K562 (cell line): ENCODE measurements at regions not wholly inside any gene's neighbourhood (a gene's known extent, or its start where the extent isn't known, plus 50 kb on each side); places are given as distances from the start of the nearest gene placed in this dataset.

Source experiments
- ATAC-seq: fragments of 200-7000 bp; cut with Tn5 transposase; 3 replicates; pipeline ENCODE4 v1.9.1; 2020; ENCODE audit warnings: moderate library complexity
- BruUV-seq: library from RNA; stranded (reverse); fragments of 400-500 nt; replicated peaks from 2 replicates; lab custom pipeline; 2021; lab: Mats Ljungman, UMichigan
- CTCF ChIA-PET: fragments of 300-600 bp; formaldehyde crosslinking; extraction: SDS; loops from one replicate; lab custom pipeline; 2021; ENCODE audit warnings: low intra/inter-chr PET ratio; lab: Yijun Ruan, JAX
- POLR2A ChIA-PET: fragments of 300-600, 350-650 bp; sonication (Branson Sonifier 250); formaldehyde crosslinking; extraction: SDS; loops from one replicate; lab custom pipeline; 2021; ENCODE audit warnings: antibody characterized with exemption, inconsistent platforms; lab: Yijun Ruan, JAX
- DNase-seq, 4 experiments: peaks; one replicate each; pipeline versions ENCODE4 v3.0.0 to v3.0.0-alpha.2; 2011 to 2018; ENCODE audit warnings: low spot score in 3 of 4, mixed read lengths in 3 of 4; ENCODE audit errors: extremely low read depth in 1 of 4
- FAIRE-seq: peaks from 2 replicates; lab custom pipeline; 2011; peaks lifted over from hg19 to GRCh38; lab: Jason Lieb, UNC
- H2AFZ ChIP-seq: 2 replicates; pipeline ENCODE4 v1.6.0; 2011; ENCODE audit warnings: low read depth, low read length, control low read depth, inconsistent platforms
- H3K27ac ChIP-seq: fragments of 200-600 bp; 3 replicates; pipeline ENCODE4 v1.8.0; 2011; ENCODE audit warnings: low read depth, mild to moderate bottlenecking, control low read depth, inconsistent platforms, low read length, moderate library complexity, mixed read lengths; ENCODE audit errors: extremely low read depth
- H3K27me3 ChIP-seq, 2 experiments: fragments of 300-600 bp in 1 of 2; 2 replicates in 1 of 2; 3 replicates in 1 of 2; pipeline versions ENCODE4 v1.6.0 to v1.8.0; 2011; ENCODE audit warnings: inconsistent platforms in 2 of 2, low read length in 2 of 2, mild to moderate bottlenecking in 1 of 2, mixed read lengths in 1 of 2, moderate library complexity in 1 of 2; ENCODE audit not compliant: control insufficient read depth in 2 of 2, insufficient read depth in 2 of 2
- H3K36me3 ChIP-seq: fragments of 300-600 bp; 3 replicates; pipeline ENCODE4 v1.8.0; 2011; ENCODE audit warnings: mild to moderate bottlenecking, low read length, inconsistent platforms; ENCODE audit not compliant: control insufficient read depth, insufficient read depth
- H3K4me1 ChIP-seq, 2 experiments: fragments of 200-600 bp in 1 of 2; replicated peaks in 1 of 2; 2 replicates in 1 of 2; 3 replicates in 1 of 2; pipeline versions ENCODE4 v1.5.1 to v1.8.0; 2011; ENCODE audit warnings: inconsistent platforms in 2 of 2, low read length in 2 of 2, mild to moderate bottlenecking in 1 of 2, mixed read lengths in 1 of 2, moderate library complexity in 1 of 2; ENCODE audit not compliant: control insufficient read depth in 2 of 2, insufficient read depth in 2 of 2
- H3K4me2 ChIP-seq: 2 replicates; pipeline ENCODE4 v1.6.1; 2011; ENCODE audit warnings: low read length, control low read depth, inconsistent platforms, mixed read lengths; ENCODE audit not compliant: insufficient read depth
- H3K4me3 ChIP-seq: fragments of 200-600 bp; sonication (generic), shearing (Covaris generic); 2 replicates; pipeline ENCODE4 v1.5.1; 2016; ENCODE audit warnings: control low read depth, inconsistent platforms
- H3K79me2 ChIP-seq: fragments of 200-600 bp; 3 replicates; pipeline ENCODE4 v1.8.0; 2011; ENCODE audit warnings: low read length, inconsistent platforms; ENCODE audit not compliant: control insufficient read depth, insufficient read depth
- H3K9ac ChIP-seq, 2 experiments: 2 replicates each; pipeline versions ENCODE4 v1.6.0 to v1.6.1; 2011; ENCODE audit warnings: low read depth in 2 of 2, low read length in 2 of 2, control low read depth in 1 of 2, inconsistent platforms in 1 of 2, mild to moderate bottlenecking in 1 of 2, mixed read lengths in 1 of 2; ENCODE audit not compliant: insufficient read depth in 1 of 2
- H3K9me1 ChIP-seq: one replicate; pipeline ENCODE4 v1.6.0; 2011; ENCODE audit warnings: inconsistent platforms, mild to moderate bottlenecking, low read length, moderate library complexity; ENCODE audit not compliant: control insufficient read depth, insufficient read depth
- H3K9me3 ChIP-seq: replicated peaks from 2 replicates; pipeline ENCODE4 v1.5.1; 2011; ENCODE audit warnings: low read depth, low read length, inconsistent platforms; ENCODE audit not compliant: control insufficient read depth, insufficient read depth
- H4K20me1 ChIP-seq: replicated peaks from 2 replicates; pipeline ENCODE4 v1.6.1; 2011; ENCODE audit warnings: low read length, inconsistent platforms, mixed read lengths; ENCODE audit not compliant: control insufficient read depth, insufficient read depth
- NFXL1 ChIP-seq: fragments of 450-650 bp; formaldehyde crosslinking; IDR thresholded peaks from 2 replicates; pipeline ENCODE4 v1.4.0; 2021; ENCODE audit warnings: mild to moderate bottlenecking
- ZNF146 ChIP-seq: IDR thresholded peaks from one replicate; pipeline ENCODE4 v1.6.1; 2018; ENCODE audit warnings: missing compliant biosample characterization; ENCODE audit not compliant: unreplicated experiment
- ZNF197 ChIP-seq: fragments of 200-800 bp; sonication (Bioruptor generic); IDR thresholded peaks from 2 replicates; pipeline ENCODE4 v1.6.1; 2016; ENCODE audit warnings: low read depth, missing genetic modification characterization, missing compliant biosample characterization
- ZNF263 ChIP-seq: sonication (generic); formaldehyde crosslinking; IDR thresholded peaks from 2 replicates; pipeline ENCODE4 v1.8.0; 2022; ENCODE audit warnings: mild to moderate bottlenecking, missing genetic modification reagents, borderline replicate concordance
- WGBS: fragments of 100-300 bp; shearing (Covaris generic); methylation state at CpG from one replicate; pipeline ENCODE4 v1.1.6; 2016; ENCODE audit warnings: low coverage, mixed read lengths; ENCODE audit not compliant: insufficient coverage; ENCODE audit errors: missing lambda C conversion rate; 5-methylcytosine and 5-hydroxymethylcytosine counted together
- in situ Hi-C: fragments of 300-500 bp; cut with MboI; formaldehyde crosslinking; loops from 4 replicates; pipeline ENCODE4 v1.15.0; 2018; ENCODE audit warnings: inconsistent platforms, mixed read lengths
- intact Hi-C: fragments of 100-400 bp; cut with micrococcal nuclease; formaldehyde crosslinking; loops from 2 replicates; pipeline ENCODE4 v1.14.2; 2022
- TF ChIP-seq, protein P1 (sequence below): fragments of 450-650 bp; IDR thresholded peaks from 2 replicates; pipeline ENCODE4 v1.6.1; 2016; ENCODE audit warnings: mild to moderate bottlenecking, moderate library complexity

DNA sequence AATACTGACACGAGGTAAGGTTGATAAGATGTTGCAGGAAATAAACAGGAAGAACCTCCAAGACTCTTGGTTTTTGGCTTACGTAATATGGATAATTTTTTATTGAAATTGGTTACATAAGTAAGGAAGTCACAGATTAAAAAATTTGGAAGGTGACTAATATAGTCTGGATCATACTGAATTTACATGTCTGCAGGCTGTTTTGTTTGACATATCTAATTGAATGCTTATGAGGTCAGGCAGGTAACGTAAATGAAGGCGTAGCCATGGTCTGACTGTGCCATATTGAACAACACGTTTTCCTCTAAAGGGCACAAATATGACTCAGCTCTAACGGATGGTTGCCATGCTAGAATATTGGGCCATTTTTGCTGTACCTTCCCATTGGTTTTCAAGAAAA is 648.1 kb upstream of the NOVA1 start:
- Histone ChIP-seq H3K4me3 (no peak overlapping the region), H2AFZ (no peak overlapping the region), H3K36me3 (no peaks in the 10 kb centered on the region), H3K79me2 (no peaks in the 10 kb centered on the region), H4K20me1 (no peaks in the 10 kb centered on the region), H3K27me3 (no peaks in the 10 kb centered on the region), H3K4me1 (no peaks in the 10 kb centered on the region), H3K9me1 (no peaks in the 10 kb centered on the region), H3K27ac (no peak overlapping the region), H3K4me2 (no peak overlapping the region), H3K9ac (no peak overlapping the region), H3K9me3 (no peaks in the 10 kb centered on the region)
- ChIA-PET CTCF (no interaction called here), POLR2A (no interaction called here)
- no TSS peak for BruUV-seq
- FAIRE-seq, result no peak
- DNase-seq, result no peak
- intact Hi-C loops, result no loop called here
- TF ChIP-seq NFXL1 (no peak), ZNF263 (CRISPR knock-in tag) (no peak), ZNF197 (CRISPR knock-in tag) (no peak), ZNF146 (no peak)
- TF ChIP-seq, protein P1, sequence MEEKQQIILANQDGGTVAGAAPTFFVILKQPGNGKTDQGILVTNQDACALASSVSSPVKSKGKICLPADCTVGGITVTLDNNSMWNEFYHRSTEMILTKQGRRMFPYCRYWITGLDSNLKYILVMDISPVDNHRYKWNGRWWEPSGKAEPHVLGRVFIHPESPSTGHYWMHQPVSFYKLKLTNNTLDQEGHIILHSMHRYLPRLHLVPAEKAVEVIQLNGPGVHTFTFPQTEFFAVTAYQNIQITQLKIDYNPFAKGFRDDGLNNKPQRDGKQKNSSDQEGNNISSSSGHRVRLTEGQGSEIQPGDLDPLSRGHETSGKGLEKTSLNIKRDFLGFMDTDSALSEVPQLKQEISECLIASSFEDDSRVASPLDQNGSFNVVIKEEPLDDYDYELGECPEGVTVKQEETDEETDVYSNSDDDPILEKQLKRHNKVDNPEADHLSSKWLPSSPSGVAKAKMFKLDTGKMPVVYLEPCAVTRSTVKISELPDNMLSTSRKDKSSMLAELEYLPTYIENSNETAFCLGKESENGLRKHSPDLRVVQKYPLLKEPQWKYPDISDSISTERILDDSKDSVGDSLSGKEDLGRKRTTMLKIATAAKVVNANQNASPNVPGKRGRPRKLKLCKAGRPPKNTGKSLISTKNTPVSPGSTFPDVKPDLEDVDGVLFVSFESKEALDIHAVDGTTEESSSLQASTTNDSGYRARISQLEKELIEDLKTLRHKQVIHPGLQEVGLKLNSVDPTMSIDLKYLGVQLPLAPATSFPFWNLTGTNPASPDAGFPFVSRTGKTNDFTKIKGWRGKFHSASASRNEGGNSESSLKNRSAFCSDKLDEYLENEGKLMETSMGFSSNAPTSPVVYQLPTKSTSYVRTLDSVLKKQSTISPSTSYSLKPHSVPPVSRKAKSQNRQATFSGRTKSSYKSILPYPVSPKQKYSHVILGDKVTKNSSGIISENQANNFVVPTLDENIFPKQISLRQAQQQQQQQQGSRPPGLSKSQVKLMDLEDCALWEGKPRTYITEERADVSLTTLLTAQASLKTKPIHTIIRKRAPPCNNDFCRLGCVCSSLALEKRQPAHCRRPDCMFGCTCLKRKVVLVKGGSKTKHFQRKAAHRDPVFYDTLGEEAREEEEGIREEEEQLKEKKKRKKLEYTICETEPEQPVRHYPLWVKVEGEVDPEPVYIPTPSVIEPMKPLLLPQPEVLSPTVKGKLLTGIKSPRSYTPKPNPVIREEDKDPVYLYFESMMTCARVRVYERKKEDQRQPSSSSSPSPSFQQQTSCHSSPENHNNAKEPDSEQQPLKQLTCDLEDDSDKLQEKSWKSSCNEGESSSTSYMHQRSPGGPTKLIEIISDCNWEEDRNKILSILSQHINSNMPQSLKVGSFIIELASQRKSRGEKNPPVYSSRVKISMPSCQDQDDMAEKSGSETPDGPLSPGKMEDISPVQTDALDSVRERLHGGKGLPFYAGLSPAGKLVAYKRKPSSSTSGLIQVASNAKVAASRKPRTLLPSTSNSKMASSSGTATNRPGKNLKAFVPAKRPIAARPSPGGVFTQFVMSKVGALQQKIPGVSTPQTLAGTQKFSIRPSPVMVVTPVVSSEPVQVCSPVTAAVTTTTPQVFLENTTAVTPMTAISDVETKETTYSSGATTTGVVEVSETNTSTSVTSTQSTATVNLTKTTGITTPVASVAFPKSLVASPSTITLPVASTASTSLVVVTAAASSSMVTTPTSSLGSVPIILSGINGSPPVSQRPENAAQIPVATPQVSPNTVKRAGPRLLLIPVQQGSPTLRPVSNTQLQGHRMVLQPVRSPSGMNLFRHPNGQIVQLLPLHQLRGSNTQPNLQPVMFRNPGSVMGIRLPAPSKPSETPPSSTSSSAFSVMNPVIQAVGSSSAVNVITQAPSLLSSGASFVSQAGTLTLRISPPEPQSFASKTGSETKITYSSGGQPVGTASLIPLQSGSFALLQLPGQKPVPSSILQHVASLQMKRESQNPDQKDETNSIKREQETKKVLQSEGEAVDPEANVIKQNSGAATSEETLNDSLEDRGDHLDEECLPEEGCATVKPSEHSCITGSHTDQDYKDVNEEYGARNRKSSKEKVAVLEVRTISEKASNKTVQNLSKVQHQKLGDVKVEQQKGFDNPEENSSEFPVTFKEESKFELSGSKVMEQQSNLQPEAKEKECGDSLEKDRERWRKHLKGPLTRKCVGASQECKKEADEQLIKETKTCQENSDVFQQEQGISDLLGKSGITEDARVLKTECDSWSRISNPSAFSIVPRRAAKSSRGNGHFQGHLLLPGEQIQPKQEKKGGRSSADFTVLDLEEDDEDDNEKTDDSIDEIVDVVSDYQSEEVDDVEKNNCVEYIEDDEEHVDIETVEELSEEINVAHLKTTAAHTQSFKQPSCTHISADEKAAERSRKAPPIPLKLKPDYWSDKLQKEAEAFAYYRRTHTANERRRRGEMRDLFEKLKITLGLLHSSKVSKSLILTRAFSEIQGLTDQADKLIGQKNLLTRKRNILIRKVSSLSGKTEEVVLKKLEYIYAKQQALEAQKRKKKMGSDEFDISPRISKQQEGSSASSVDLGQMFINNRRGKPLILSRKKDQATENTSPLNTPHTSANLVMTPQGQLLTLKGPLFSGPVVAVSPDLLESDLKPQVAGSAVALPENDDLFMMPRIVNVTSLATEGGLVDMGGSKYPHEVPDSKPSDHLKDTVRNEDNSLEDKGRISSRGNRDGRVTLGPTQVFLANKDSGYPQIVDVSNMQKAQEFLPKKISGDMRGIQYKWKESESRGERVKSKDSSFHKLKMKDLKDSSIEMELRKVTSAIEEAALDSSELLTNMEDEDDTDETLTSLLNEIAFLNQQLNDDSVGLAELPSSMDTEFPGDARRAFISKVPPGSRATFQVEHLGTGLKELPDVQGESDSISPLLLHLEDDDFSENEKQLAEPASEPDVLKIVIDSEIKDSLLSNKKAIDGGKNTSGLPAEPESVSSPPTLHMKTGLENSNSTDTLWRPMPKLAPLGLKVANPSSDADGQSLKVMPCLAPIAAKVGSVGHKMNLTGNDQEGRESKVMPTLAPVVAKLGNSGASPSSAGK, result no peak
- in situ Hi-C loops, result no loop called here
- no peak for ATAC-seq
- 2% methylated on average over 6 of the region's 6 CpGs for WGBS
